ENCODE measurements at regions not wholly inside any gene's neighbourhood (a gene's known extent, or its start where the extent isn't known, plus 50 kb on each side); places are given as distances from the start of the nearest gene placed in this dataset.

DNA sequence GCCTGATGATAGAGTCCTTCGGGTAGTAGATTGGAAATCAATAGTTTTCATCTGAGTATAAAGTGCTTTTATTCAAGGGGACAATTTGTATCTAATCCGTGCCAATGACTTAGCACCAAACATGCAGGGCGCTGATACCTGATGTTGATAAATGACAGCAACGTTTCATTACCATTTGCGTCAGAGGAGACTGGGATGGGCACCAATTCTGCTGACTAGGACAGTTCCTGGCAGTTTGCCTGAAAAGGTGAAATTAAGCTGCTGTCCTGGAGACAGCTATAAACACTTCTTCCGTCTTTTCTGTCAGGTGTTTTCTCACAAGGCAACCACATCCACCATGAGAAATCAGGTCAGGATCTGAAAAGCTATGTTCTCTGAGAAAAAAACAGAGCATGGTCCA lies 1136.4 kb downstream of the TYW1 start:
- no peak for DNase-seq (ENCODE audit: low read depth)
- TF ChIP-seq, protein P1, sequence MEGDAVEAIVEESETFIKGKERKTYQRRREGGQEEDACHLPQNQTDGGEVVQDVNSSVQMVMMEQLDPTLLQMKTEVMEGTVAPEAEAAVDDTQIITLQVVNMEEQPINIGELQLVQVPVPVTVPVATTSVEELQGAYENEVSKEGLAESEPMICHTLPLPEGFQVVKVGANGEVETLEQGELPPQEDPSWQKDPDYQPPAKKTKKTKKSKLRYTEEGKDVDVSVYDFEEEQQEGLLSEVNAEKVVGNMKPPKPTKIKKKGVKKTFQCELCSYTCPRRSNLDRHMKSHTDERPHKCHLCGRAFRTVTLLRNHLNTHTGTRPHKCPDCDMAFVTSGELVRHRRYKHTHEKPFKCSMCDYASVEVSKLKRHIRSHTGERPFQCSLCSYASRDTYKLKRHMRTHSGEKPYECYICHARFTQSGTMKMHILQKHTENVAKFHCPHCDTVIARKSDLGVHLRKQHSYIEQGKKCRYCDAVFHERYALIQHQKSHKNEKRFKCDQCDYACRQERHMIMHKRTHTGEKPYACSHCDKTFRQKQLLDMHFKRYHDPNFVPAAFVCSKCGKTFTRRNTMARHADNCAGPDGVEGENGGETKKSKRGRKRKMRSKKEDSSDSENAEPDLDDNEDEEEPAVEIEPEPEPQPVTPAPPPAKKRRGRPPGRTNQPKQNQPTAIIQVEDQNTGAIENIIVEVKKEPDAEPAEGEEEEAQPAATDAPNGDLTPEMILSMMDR (IDR thresholded peaks at IDR 0.05; ENCODE audit: control insufficient read depth, insufficient read depth, low read depth, low read length, missing control alignments), result no peak
- no peak overlapping the region for H3K4me3 ChIP-seq (ENCODE audit: control insufficient read depth, low read depth, low read length)

DNA sequence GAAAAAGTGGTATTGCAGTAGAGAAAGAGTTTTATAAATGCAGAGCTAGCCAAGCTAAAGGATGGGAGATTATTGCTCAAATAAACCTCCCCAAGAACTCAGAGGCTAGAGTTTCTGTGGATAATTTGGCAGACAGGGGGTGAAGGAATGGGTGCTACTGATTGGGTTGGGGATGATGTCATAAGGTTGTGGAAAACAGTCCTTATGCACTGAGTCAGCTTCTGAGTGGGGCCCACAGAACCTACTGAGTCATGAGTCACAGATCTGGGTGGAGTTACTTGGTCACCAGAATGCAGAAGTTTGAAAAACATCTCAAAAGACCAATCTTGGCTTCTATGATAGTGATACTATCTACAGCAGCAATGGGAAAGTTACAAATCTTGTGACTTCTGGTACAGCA lies 1146.7 kb downstream of the TYW1 start:
- no peak overlapping the region for H3K4me3 ChIP-seq (ENCODE audit: control insufficient read depth, low read depth, low read length)
- TF ChIP-seq, protein P1 (IDR thresholded peaks at IDR 0.05; ENCODE audit: control insufficient read depth, insufficient read depth, low read depth, low read length, missing control alignments), result no peak
- DNase-seq (ENCODE audit: low read depth), result no peak

DNA sequence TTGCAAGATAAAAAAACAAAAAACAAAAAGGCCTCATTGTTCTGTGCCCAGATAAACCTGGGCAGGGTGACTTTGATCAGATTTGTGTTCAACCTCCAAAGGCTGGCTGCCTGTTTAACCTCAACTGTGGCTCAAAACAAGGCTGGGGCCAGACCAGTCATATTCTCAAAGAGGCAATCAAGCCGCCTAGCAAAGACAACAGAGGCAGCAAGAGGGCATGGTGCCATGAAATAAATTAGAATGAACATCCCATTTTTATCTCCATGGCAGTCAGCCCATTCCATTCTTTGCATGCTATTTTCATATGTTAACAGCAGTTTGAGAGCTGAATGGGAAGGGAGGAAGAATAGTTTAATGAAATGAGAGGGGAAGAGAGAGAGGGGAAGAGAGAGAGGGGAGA lies 1150.3 kb downstream of the TYW1 start:
- no peak for DNase-seq (ENCODE audit: low read depth)
- TF ChIP-seq, protein P1 (IDR thresholded peaks at IDR 0.05; ENCODE audit: control insufficient read depth, insufficient read depth, low read depth, low read length, missing control alignments), result no peak
- H3K4me3 ChIP-seq (ENCODE audit: control insufficient read depth, low read depth, low read length), result no peak overlapping the region

DNA sequence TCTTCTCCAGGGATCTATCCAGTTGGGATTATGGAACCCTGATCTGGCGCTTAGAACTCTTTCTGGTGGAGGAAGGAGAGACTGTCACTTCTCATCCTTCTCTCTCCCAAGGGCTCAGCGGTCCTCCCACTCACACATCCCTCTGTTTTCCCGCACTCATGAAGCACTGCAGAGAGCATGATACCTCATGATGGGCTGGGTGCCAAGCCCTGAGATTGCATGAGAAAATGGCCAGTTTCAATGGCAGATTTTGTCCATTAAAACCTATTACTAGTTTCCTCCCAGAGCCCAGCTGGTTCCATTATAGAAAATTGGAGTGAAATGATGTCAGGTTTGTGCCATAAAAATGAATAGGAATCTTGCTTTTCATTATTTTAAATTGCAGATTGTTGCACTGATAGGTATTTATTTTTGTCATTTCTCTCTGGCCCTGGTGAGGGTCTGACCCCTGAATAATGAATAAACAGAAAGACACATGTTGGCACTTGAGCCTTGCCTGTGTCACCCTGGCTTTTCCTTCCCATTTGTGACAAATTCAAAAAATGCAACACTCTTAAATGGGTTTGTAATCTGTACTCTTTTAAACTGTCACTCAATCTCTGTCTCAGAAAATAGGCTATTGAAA lies 1151.1 kb downstream of the TYW1 start:
- TF ChIP-seq, protein P1 (IDR thresholded peaks at IDR 0.05; ENCODE audit: control insufficient read depth, insufficient read depth, low read depth, low read length, missing control alignments), result no peak
- DNase-seq (ENCODE audit: low read depth), result no peak
- no peak overlapping the region for H3K4me3 ChIP-seq (ENCODE audit: control insufficient read depth, low read depth, low read length)

DNA sequence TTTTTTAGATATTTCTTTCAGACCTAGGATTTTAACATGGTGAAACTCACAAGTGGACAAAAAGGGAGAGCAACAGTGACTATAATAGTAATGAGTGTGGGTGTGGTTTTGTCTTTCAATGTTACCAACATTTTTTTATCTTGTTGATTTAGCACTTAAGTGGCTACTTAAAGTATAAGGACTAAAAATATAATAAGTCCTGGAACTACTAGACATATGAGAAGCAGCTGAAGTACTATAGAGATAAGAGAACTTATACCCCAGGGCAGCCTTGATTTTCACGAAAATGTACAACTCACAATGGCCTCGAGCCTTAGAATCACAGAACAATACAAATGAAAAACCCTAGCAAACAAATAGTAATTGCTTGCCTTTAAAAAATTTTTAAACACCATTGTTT lies 1151.8 kb downstream of the TYW1 start:
- TF ChIP-seq, protein P1 (IDR thresholded peaks at IDR 0.05; ENCODE audit: control insufficient read depth, insufficient read depth, low read depth, low read length, missing control alignments), result no peak
- DNase-seq (ENCODE audit: low read depth), result no peak
- H3K4me3 ChIP-seq (ENCODE audit: control insufficient read depth, low read depth, low read length), result no peak overlapping the region

DNA sequence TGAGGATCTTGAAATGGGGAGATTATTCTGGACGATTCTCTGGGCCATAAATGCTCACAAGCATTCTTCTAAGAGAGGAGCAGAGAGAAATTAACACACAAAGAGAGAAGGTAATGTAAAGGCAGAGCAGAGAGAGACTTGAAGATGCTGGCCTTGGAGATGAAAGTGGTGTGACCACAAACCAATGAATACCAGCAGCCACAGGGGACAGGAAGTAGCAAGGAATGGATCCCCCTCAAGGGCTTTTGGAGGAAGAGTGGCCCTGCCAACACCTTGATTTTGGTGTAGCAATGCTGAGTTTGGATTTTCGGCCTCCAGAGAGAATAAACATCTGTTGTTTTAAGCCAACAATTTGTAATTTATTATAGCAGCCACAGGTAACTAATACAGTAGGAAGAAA lies 1155.6 kb downstream of the TYW1 start:
- no peak for DNase-seq (ENCODE audit: low read depth)
- TF ChIP-seq, protein P1 (IDR thresholded peaks at IDR 0.05; ENCODE audit: control insufficient read depth, insufficient read depth, low read depth, low read length, missing control alignments), result no peak
- H3K4me3 ChIP-seq (ENCODE audit: control insufficient read depth, low read depth, low read length), result no peak overlapping the region

DNA sequence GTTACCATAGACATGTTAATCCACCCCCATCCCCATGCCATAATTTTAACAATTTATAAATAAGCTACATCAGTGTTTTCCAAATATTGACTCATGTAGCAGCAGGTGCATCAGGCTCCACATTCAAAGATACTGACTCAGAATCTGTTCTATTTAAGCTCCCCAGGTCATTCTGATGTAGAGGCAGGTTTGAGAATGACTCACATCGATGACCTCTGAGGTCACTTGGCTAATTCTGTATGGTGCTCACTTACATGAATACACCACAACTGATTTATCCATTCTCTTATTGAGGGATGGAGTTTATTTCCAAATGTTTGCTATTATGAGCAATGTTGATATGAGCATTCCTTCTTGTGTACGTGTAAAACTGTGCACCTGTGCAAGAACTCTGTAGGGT lies 1159.0 kb downstream of the TYW1 start:
- no peak for DNase-seq (ENCODE audit: low read depth)
- no peak overlapping the region for H3K4me3 ChIP-seq (ENCODE audit: control insufficient read depth, low read depth, low read length)
- TF ChIP-seq, protein P1 (IDR thresholded peaks at IDR 0.05; ENCODE audit: control insufficient read depth, insufficient read depth, low read depth, low read length, missing control alignments), result no peak
